Posterior vena cava (tissue), 2 donors: ENCODE measurements at regions not wholly inside any gene's neighbourhood (a gene's known extent, or its start where the extent isn't known, plus 50 kb on each side); places are given as distances from the start of the nearest gene placed in this dataset.
"Not testable (repeated sequence)": the region's sequence is repeated elsewhere in the genome, so short reads cannot be mapped to it uniquely, and the experiment has no call there.

Experiments used
- DNase-seq: peaks from one replicate; pipeline ENCODE4 v3.0.0-alpha.2; 2020; ENCODE audit warnings: low spot score
- intact Hi-C, 2 donors: fragments of 100-400 bp; cut with DNase I; formaldehyde crosslinking; loops; one replicate each; pipeline versions ENCODE4 v1.14.1 to v1.14.2; 2022 to 2023
- donor health status: DM: yes; HTN: yes; CAD: no.
- donor health status: DM: yes; HTN: yes; CAD: no.

DNA sequence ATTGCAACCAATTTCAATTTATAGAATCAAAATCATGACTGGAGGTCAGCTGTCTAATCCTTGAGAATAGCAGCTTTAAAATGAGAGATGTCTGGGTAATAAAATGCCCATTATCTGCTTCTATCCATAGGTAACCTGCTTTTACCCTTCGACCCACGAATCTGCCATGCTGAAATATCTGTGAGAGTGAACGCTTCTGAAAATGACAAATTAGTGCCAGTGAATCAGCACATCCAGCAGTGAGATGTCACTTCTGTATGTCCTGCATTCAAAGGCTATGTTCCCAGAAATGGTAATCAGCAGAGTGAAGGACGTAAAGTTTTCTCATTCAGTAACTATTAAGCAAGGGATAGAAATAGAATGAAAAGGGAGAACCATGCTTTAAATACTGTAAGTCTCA lies 532.4 kb upstream of the ITGA1 start:
- intact Hi-C loops: no loop called here

DNA sequence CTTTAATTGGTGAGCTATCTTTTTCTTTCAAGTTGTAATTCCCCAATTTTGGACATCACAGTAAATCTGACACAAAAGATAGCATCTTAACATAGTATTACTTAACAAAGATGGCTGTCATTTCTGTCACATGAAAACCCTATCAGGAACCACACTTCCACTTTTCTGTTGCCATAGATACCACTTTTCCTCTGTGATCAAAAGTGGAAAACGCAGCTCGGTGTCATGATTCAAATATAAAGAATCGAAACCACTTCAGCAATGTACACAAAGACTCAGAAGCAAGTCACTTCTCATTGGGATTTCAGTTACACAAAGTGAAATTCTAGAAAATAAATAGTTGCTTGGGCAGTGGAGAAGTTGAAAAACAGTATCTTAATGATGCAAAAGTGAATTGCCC lies 524.9 kb upstream of the ITGA1 start:
- DNase-seq: no peak
- intact Hi-C loops: no loop called here

More for the DNA sequence above, 532.4 kb upstream of the ITGA1 start:
- DNase-seq: no peak

DNA sequence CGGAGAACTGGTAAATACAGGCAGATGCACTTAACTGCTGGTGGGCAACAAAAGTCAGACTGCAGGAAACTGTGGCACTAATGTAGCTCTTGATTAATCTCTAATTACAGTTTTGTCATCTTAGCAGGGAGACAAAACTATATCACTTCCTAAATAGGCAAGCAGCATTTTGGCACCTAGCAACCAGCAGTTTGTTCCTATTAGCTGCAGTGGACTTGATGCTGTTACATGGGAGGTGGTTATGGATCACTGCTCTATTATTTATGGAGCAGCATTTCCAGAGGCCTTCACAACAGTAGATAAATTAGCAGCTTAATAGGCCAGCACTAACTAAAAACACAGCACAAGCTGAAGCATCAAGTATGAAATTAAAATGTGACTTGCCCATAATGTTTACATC lies 518.3 kb upstream of the ITGA1 start:
- intact Hi-C loops: no loop called here
- DNase-seq: no peak

DNA sequence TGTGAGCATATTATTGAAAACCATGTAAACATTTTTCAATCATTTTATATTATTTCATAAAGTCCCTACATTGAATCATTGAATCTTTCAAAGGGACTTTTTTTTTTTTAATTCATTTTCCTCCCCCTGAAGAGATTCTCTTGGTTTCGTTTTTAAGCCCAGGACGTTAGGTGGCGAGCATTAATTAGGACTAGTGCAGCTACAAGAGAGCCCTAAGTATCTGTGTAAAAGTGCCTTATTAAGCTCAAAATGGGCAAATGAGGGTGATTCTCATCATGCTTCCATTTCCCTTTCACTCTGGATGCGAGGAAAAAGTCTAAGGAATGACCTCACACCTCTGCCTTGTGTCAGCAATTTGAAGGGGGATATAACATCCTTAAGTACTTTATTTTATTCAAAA lies 517.9 kb upstream of the ITGA1 start:
- intact Hi-C loops: no loop called here
- no peak for DNase-seq

DNA sequence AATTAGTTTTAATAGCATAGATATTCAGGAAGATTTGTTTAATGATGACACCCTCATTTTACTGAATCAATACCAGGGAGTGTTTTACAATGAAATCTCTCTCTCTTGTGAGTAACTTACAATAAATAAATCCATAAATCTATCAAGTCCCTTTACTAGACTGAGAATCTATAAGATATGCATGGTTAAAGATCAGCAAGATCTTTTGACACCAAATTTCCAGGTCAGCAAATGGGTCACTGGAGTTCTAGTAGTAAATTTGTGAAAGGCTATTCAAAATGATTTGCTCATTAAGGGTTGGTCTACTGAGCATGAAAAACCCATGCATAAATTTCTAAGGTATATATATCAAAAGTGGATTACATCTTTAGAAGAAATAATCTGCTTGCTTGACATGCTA lies 512.1 kb upstream of the ITGA1 start:
- intact Hi-C loops: loop anchor here in 1 of 2 donors (5.0 kb wide), 1 partner anchor 883 kb away; no protein-coding TSS in a partner anchor
- DNase-seq: no peak

DNA sequence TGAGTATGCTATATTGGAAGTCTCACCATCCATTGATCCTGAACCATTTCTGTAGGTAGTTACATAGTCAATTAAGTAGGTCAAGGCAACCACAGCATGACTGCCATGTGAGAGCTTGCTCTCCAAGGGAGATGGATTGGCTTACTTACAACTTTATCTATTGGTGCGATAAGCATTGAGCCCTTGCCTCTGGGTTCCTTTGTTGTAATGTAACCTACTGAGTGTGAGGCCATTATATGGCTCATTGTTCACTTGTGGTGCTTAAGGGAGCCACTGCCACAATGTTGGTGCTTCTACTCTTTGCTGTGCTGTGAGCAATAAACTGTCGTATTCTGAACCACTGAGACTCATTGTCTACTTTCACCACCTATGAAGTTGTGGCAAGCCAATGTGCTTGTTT lies 510.6 kb upstream of the ITGA1 start:
- intact Hi-C loops: loop anchor here in 1 of 2 donors (5.0 kb wide), 1 partner anchor 885 kb away; no protein-coding TSS in a partner anchor
- no peak for DNase-seq

DNA sequence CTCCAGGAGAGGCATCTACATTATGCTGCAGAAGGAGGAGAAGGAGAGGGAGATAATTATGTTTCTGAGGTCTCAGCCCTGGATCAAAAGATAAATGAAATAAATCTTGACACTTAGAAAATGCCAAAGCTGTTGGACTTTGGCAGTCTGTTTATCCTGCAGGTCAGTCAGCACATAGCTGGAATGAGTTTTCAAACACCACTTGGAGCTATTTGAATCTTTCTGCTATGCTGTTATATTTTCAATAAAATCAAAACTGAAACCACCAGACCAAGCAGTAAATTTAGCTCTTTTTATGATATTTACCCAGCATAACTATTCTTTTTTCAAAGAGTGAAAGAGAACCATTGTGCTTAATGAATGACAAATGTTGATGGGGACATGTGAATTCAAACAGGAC lies 505.1 kb upstream of the ITGA1 start:
- intact Hi-C loops: no loop called here
- DNase-seq: no peak

DNA sequence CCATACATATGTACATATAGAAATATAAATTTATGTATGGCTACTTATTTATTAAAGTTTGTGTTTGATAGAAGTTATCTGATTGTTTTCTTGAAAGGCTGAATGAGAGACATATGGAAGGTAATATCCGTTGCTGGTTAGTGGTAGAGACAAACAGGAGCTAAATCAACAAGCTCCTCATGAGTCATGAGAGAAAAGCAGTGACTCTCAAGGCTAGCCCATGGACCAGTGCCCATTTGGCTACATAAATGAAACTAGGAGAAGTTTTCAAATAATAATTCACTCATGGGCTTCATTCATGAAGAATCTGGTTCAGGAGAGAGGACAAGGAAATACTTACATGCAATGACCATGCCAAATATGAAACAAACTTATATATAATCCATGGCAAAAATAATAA lies 504.5 kb upstream of the ITGA1 start:
- no peak for DNase-seq
- intact Hi-C loops: no loop called here

DNA sequence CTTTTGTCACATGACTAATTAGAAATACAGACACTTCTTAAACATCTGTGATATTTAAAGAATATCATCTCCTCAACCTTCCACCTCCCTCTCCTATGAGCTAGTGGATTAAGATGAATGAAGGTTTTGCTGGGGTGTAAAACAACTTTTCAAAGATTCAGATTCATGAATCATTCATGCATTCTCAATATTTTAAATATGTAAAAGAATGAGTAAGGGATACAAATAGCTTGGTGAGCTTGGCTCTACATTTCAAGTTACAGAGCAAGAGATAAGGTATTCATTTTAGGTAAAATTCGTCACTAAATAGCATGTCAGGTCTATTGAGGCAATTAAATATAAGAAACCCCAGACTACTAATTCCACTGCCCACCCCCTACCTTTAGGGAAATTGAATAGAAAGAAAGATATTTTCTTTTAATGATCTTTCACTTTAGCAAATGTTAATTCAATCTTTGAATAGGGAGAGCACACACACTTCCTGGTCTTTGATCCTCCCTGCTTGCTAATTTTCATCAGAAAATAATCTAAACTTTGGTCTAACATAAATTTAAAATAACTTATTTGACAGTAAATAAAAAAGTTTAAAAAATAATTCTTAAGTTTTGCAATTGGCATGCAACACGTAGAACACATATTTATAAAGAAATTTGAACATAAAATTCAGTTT lies 486.9 kb upstream of the ITGA1 start:
- DNase-seq: no peak
- intact Hi-C loops: loop anchor here in 1 of 2 donors (10.0 kb wide), 1 partner anchor 1226 kb away; no protein-coding TSS in a partner anchor

DNA sequence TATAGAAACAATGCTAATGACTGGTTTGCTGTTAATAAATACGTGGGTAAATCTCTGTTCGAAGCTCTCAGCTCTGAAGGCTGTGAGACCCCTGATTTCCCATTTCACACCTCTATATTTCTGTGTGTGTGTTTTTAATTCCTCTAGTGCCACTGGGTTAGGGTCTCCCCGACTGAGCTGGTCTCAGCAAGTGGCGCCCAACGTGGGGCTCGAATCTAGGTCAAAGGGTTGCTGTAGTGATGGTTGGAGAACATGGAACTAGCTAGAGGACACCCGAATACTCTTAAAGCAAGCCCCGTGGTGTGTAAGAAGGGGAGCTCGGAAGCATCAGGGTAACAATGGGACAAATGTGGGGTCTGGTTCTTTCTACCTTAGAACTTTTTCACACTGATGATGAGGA lies 482.9 kb upstream of the ITGA1 start:
- intact Hi-C loops: loop anchor here in 1 of 2 donors (10.0 kb wide), 1 partner anchor 1230 kb away; no protein-coding TSS in a partner anchor
- not testable (repeated sequence) for DNase-seq

DNA sequence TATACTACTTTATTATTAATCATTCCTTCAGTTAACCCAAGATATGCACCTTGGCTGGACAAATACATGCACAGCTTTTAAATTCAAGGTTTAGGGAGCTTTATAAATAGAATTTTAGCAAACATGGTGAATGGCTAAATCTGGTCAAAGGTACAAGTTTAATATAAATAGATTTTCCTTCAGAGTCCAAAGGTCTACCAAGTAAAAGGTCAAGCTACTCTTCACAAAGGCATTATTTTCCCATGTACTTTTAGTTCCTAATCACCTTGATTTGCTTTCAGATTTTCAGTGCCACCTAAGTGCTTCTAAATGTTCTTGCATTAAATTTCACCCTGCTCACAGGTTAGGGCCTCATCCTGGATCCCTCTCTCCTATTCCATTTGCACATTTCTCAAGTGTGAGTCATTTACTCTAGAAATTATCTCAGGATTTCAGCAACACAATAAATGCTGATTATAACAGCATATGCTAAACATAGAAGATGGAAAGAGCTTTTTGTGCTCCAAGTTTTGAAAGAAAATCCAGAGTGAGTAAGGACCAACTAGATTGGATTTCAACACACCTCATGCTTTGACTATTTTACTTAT lies 459.4 kb upstream of the ITGA1 start:
- DNase-seq: no peak
- intact Hi-C loops: no loop called here

DNA sequence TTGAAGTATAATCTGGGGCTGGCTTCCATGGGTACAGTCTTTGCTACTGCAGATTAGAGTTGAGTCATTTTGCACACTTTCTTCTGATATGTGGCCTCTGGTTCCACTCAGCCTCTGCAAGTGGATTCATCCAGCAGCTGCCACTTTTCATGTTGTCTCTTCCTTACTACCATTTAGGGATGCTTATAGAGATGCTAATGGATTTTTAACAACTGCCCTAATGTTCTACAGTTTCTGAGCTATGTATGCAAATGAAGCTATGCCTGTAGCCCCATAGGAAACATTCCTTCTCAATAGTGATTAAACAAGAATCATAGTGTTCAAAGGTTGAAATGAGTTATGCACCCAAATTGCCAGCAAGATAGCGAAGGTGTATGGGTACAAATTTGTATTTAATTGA lies 456.0 kb upstream of the ITGA1 start:
- intact Hi-C loops: no loop called here
- no peak for DNase-seq

DNA sequence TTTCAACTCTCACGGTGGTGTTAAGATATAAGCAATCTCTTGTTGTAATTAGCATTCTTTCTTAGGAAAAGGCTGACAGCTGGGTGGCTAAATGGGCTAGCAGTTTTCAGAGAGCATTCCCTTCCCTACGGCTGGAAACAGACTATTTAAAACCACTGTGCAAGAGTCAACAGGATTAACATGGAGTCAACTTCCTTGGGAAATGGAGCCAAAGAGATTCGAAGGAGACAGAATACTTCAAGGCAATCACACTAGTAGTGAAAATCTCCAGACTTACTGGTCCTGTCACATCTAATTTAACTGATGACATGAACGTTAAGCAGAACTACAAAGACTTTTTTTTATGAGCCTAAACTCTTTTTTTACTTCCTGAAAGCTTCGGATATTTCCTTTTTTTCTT lies 453.3 kb upstream of the ITGA1 start:
- DNase-seq: no peak
- intact Hi-C loops: no loop called here

DNA sequence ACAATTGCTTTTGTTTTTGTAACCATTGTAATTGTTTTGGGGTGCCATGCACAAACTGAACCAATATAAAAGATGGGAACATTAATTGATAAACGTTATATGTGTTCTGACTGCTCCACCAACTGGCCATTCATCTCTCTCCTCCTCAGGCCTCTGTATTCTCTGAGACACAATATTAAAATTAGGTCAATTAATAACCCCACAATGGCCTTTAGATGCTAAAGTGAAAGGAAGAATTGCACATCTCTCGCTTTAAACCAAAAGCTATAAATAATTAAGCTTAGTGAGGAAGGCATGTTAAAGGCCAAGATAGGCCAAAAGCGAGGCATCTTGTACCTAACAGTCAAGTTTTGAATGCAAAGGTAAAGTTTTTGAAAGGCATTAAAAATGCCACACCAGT lies 448.4 kb upstream of the ITGA1 start:
- intact Hi-C loops: no loop called here
- no peak for DNase-seq

DNA sequence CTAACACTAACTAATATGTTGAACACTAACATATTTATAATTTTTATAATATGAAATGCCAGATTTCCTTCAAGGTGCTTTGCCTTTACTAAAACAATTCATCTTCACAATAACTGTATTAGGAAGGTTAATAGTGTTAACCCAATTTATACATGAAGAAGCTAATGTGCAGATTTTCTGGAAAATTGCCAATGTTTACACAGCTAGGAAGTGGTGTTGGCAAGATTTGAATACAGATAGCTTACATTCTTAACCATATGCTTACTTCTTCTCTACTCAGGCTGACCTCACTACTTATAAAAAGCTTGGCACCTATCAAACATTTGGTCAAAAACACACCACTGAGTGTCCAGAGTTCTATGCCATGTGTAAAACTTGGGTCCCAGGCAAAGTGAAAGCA lies 445.4 kb upstream of the ITGA1 start:
- intact Hi-C loops: no loop called here
- DNase-seq: no peak

DNA sequence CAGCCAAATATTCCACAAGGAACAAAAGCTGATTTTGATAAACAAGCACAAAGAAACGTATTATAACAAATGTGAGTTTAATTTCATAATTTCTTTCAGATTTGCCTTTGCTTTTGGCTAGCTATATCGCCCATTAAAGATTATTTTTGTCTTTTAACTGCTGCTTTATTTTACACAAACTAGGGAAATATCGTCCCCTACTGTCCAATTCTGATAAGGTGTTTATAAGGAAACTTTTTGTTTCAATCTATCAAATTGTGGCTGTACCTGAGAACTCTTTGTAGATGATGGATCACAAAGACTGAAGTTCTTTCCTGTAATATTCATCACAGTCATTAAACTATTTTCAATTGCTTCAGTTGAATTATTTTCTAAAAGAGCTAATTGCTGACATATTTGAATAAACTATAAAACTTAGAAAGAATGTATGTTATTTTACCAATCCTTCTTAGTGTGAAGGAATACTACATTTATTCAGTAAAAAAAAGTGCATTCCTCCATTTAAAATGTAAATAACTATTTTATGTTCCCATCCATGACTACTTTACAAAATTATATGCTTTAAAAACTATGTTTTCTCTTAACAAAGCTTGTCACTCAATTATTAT lies 431.3 kb upstream of the ITGA1 start:
- DNase-seq: no peak
- intact Hi-C loops: no loop called here

DNA sequence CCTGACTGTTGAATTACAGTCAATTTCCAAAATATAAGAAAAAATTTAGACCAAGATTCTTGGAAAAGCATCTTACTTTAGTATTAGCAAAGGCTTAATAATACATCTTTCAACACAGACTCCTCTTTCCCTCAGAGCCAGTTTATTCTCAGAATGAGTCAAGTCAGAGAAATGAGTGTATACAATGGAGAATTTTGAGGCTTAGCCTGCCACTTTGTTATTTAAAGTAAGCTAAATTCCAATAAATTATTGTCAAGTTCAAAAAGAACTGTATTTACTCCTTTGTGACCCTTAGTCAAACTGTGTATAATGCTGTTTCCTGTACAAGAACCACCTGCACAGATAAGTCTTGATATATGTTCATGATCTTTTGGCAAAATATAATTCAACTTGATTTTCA lies 428.5 kb upstream of the ITGA1 start:
- no peak for DNase-seq
- intact Hi-C loops: no loop called here

DNA sequence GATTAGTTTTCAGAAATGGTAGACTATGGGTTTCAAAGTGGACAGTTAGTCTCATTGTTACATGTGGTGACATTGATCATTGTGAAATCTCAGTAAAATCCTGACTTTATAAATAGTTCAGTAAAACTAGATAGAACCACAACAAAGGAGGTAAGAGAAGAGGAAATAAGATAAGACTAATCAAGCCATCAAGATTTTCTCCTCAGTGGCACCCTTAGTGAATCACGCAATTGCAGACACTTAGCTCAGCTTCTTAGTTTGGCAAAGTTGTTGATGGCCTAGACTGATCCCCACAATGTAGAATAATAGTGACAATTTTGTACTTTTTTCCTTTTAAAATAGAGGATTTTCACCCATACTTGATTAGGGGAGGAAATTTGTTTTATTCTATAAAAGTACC lies 426.7 kb upstream of the ITGA1 start:
- intact Hi-C loops: no loop called here
- DNase-seq: no peak

DNA sequence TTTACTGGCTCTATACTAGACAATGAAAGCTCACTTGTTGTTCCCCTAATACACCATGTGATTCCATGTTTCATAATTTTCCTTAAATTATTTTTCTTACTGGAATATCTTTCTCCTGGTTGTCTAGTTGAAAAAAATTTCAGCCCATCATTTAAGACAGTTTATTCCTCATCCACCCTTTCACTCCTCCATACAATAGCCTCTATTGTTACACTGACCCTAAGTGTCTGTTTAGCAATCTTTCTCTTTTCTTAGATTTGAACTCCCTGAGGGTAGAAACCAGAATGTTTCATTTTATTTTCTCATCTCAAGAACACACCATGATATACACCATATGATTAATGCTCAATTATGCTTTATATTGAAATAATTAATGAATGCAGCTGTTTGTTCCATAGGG lies 413.4 kb upstream of the ITGA1 start:
- no peak for DNase-seq
- intact Hi-C loops: no loop called here

DNA sequence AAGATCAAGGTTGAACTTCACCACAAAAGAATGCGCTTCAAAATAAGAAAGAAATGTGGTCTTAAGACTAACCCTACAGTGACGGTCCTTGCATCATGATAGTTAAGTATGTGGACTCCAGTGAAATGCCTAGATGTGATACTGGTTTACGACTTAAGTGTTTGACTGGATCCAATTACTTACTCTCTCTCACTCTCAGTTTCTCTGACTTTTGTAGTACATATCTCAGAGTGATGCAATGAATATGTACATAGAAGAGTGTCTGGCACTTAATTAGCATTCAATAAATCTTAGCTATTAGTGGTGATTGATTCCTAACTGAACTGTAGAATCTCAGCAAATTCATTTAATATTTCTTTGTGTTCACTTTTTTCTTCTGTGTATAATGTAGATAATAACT lies 411.7 kb upstream of the ITGA1 start:
- DNase-seq: no peak
- intact Hi-C loops: no loop called here

DNA sequence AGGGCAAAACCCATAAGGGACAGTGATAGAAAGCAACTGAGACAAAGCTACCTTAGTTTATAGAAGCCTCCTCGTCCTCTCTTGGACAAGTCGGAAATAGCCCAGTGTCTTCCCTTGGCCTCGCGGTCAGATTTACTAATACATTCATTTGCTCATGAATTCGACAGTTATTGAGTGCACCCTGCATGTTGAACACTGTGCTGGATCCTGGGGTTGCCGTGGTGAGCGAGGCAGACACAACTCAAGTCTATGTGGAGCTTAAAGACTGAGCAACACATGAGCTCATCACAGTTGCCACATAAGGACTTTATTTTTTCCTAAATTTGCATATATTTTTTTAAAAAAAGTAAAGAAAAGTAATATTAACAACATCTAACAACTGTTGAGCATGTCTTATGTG lies 411.1 kb upstream of the ITGA1 start:
- intact Hi-C loops: no loop called here
- no peak for DNase-seq
